ENCODE measurements at regions not wholly inside any gene's neighbourhood (a gene's known extent, or its start where the extent isn't known, plus 50 kb on each side); places are given as distances from the start of the nearest gene placed in this dataset.

DNA sequence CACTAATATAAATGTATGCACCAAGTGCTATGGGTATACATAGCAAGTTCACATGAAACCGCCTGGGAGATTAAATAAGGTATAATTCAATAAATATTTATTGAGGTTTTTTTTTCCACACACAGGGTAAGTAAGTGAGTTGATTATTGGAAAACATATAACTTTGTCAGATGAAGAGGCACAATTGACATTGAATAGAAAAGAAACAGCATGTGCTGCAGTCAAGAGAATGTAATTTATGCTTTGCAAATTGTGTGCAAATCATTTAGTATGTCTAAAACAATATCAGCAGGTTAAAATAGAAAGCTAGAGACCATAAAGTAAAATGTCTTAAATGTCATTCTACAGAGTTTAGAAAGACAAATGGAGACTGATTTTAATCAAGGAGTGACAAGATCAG lies 560.0 kb downstream of the AMY1C start:
- intact Hi-C loops (cut with micrococcal nuclease) = no loop called here
- dilution Hi-C loops (cut with MboI; ENCODE audit: extremely low pct_ligation_motif_present, low sequenced_read_pairs) = no loop called here
- Histone ChIP-seq H3K36me3 (ENCODE audit: control insufficient read depth in 2 of 2, extremely low read depth in 1 of 2, insufficient read depth in 2 of 2, low read length in 2 of 2) (no peaks in the 10 kb centered on the region), H3K27me3 (ENCODE audit: control insufficient read depth in 2 of 2, insufficient read depth in 2 of 2, low read length in 2 of 2) (no peaks in the 10 kb centered on the region), H3K4me1 (ENCODE audit: control insufficient read depth, extremely low read depth, insufficient read depth, low read length) (no peaks in the 10 kb centered on the region), H3K9ac (replicated peaks; ENCODE audit: extremely low read depth, insufficient read depth, low read length) (no peak overlapping the region), H3K79me2 (ENCODE audit: control insufficient read depth, insufficient read depth, low read length) (no peaks in the 10 kb centered on the region), H3K9me1 (replicated peaks; ENCODE audit: control insufficient read depth, extremely low read depth, insufficient read depth, low read length) (no peaks in the 10 kb centered on the region), H3K9me3 (replicated peaks; ENCODE audit: control insufficient read depth, insufficient read depth, low read length) (peaks cover 2% of the 10 kb centered on the region), H2AFZ (ENCODE audit: low read depth, low read length) (no peak overlapping the region), H3K27ac (ENCODE audit: insufficient read depth, low read depth, low read length) (no peak overlapping the region), H3K4me3 (replicated peaks in 1 of 3; ENCODE audit: insufficient read depth in 1 of 3, low read depth in 1 of 3, low read length in 3 of 3) (no peak overlapping the region), H4K20me1 (replicated peaks; ENCODE audit: control insufficient read depth, extremely low read depth, insufficient read depth, low read length) (no peaks in the 10 kb centered on the region), H3K4me2 (ENCODE audit: insufficient read depth, low read length) (no peak overlapping the region)
- DNase-seq (ENCODE audit: low read depth, low spot score) = no peak
- no peak for FAIRE-seq
- BruUV-seq (replicated peaks) = no TSS peak
- TF ChIP-seq POLR2AphosphoS5 (IDR thresholded peaks at IDR 0.05; ENCODE audit: insufficient read depth, low read depth, low read length) (no peak), EZH2 (IDR thresholded peaks at IDR 0.05; ENCODE audit: borderline replicate concordance, low read depth, low read length, severe bottlenecking) (no peak), MAX (IDR thresholded peaks at IDR 0.05; ENCODE audit: insufficient read depth, insufficient read length) (no peak), MYC (IDR thresholded peaks at IDR 0.05; ENCODE audit: low read depth, low read length) (no peak), FOS (IDR thresholded peaks at IDR 0.05; ENCODE audit: borderline replicate concordance, insufficient read depth, low read length) (no peak), JUN (IDR thresholded peaks at IDR 0.05; ENCODE audit: borderline replicate concordance, insufficient read depth, insufficient read length, low read depth) (no peak), GATA2 (IDR thresholded peaks at IDR 0.05; ENCODE audit: insufficient read depth, insufficient read length, low read depth, low read length) (no peak), POLR2A (IDR thresholded peaks at IDR 0.05; ENCODE audit: low read depth, low read length) (no peak)
- TF ChIP-seq, protein P1, sequence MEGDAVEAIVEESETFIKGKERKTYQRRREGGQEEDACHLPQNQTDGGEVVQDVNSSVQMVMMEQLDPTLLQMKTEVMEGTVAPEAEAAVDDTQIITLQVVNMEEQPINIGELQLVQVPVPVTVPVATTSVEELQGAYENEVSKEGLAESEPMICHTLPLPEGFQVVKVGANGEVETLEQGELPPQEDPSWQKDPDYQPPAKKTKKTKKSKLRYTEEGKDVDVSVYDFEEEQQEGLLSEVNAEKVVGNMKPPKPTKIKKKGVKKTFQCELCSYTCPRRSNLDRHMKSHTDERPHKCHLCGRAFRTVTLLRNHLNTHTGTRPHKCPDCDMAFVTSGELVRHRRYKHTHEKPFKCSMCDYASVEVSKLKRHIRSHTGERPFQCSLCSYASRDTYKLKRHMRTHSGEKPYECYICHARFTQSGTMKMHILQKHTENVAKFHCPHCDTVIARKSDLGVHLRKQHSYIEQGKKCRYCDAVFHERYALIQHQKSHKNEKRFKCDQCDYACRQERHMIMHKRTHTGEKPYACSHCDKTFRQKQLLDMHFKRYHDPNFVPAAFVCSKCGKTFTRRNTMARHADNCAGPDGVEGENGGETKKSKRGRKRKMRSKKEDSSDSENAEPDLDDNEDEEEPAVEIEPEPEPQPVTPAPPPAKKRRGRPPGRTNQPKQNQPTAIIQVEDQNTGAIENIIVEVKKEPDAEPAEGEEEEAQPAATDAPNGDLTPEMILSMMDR (IDR thresholded peaks at IDR 0.05; ENCODE audit: extremely low read depth in 1 of 2, insufficient read depth in 1 of 2, low read depth in 1 of 2, low read length in 2 of 2) = no peak
- CTCF ChIA-PET = no interaction called here
- POLR2A ChIA-PET = no interaction called here

Data from endothelial cell of umbilical vein (primary cell).